HCT116 (cell line): ENCODE measurements at regions not wholly inside any gene's neighbourhood (a gene's known extent, or its start where the extent isn't known, plus 50 kb on each side); places are given as distances from the start of the nearest gene placed in this dataset.

ENCODE experiments used
- ATAC-seq: fragments of 200-7000 bp; cut with Tn5 transposase; 2 replicates; pipeline ENCODE4 v1.9.1; 2020; ENCODE audit warnings: mild to moderate bottlenecking, moderate library complexity
- BruUV-seq: library from RNA; stranded (reverse); fragments of 400-500 nt; replicated peaks from 2 replicates; lab custom pipeline; 2021; lab: Mats Ljungman, UMichigan
- CTCF ChIA-PET: fragments of 300-600 bp; sonication (Branson Sonifier 250); formaldehyde crosslinking; loops from one replicate; lab custom pipeline; 2021; ENCODE audit warnings: antibody characterized with exemption; lab: Charles Lee
- POLR2A ChIA-PET: fragments of 300-600, 350-600 bp; sonication (Branson Sonifier 250); formaldehyde crosslinking; loops from one replicate; lab custom pipeline; 2021; ENCODE audit warnings: antibody characterized with exemption; lab: Charles Lee
- RAD21 ChIA-PET, 2 experiments: fragments of 300-600 bp; sonication (Branson Sonifier 250); formaldehyde crosslinking; loops; one replicate each; lab custom pipeline; 2023; ENCODE audit warnings: low total read pairs in 2 of 2; ENCODE audit not compliant: uncharacterized antibody in 2 of 2, unreplicated experiment in 2 of 2, low non-redundant PET in 1 of 2; lab: Charles Lee
- DNase-seq: peaks from one replicate; pipeline ENCODE4 v3.0.0-alpha.2; 2010; ENCODE audit warnings: low read depth, low spot score
- H2AFZ ChIP-seq: fragments of 200-600 bp; shearing (Covaris generic), sonication (generic); 2 replicates; pipeline ENCODE4 v1.6.1; 2017; ENCODE audit warnings: low read depth, mixed run types, mixed read lengths, antibody characterized with exemption, low read length; ENCODE audit not compliant: poor library complexity, severe bottlenecking
- H3K27ac ChIP-seq: 2 replicates; pipeline ENCODE4 v1.5.1; 2012; ENCODE audit warnings: low read depth, low read length
- H3K27me3 ChIP-seq: fragments of 200-600 bp; sonication (generic); 2 replicates; pipeline ENCODE4 v1.6.1; 2016; ENCODE audit warnings: mixed run types, low read length, mixed read lengths; ENCODE audit not compliant: insufficient read depth
- H3K36me3 ChIP-seq, 2 experiments: fragments of 200-500 bp in 1 of 2; fragments of 200-600 bp in 1 of 2; sonication (Bioruptor generic) in 1 of 2; sonication (generic) in 1 of 2; 2 replicates each; pipeline versions ENCODE4 v1.5.1 to v1.6.1; 2014 to 2016; ENCODE audit warnings: low read length in 2 of 2, inconsistent platforms in 1 of 2, mixed read lengths in 1 of 2, mixed run types in 1 of 2; ENCODE audit not compliant: insufficient read depth in 2 of 2, control insufficient read depth in 1 of 2
- H3K4me1 ChIP-seq, 2 experiments: fragments of 200-600 bp in 1 of 2; sonication (generic) in 1 of 2; 2 replicates each; pipeline versions ENCODE4 v1.5.1 to v1.6.1; 2012 to 2017; ENCODE audit warnings: low read length in 2 of 2, inconsistent platforms in 1 of 2, mild to moderate bottlenecking in 1 of 2, mixed read lengths in 1 of 2, mixed run types in 1 of 2, moderate library complexity in 1 of 2; ENCODE audit not compliant: insufficient read depth in 2 of 2, control insufficient read depth in 1 of 2
- H3K4me2 ChIP-seq: fragments of 200-600 bp; sonication (generic); 2 replicates; pipeline ENCODE4 v1.6.1; 2017; ENCODE audit warnings: mixed run types, low read length, mixed read lengths
- H3K4me3 ChIP-seq, 2 experiments: fragments of 200-600 bp in 1 of 2; sonication (generic) in 1 of 2; replicated peaks in 1 of 2; 2 replicates each; pipeline ENCODE4 v1.5.1; 2011 to 2016; ENCODE audit warnings: low read length in 2 of 2, control low read depth in 1 of 2, low read depth in 1 of 2, mild to moderate bottlenecking in 1 of 2, mixed read lengths in 1 of 2, mixed run types in 1 of 2
- H3K79me2 ChIP-seq: fragments of 200-600 bp; sonication (generic); 2 replicates; pipeline ENCODE4 v1.6.1; 2017; ENCODE audit warnings: mild to moderate bottlenecking, mixed run types, low read length, moderate library complexity, mixed read lengths; ENCODE audit not compliant: insufficient read depth
- H3K9ac ChIP-seq: fragments of 200-600 bp; sonication (generic); 2 replicates; pipeline ENCODE4 v1.6.1; 2016; ENCODE audit warnings: low read length, mixed read lengths
- H3K9me2 ChIP-seq: fragments of 200-600 bp; sonication (generic), shearing (Covaris generic); 2 replicates; pipeline ENCODE4 v1.6.1; 2017; ENCODE audit warnings: mixed run types, mild to moderate bottlenecking, moderate library complexity; ENCODE audit not compliant: insufficient read depth
- H3K9me3 ChIP-seq, 2 experiments: fragments of 200-500 bp in 1 of 2; fragments of 200-600 bp in 1 of 2; sonication (Bioruptor generic) in 1 of 2; sonication (generic) in 1 of 2; 2 replicates each; pipeline ENCODE4 v1.6.1; 2014 to 2017; ENCODE audit warnings: low read length in 2 of 2, mixed read lengths in 2 of 2, inconsistent platforms in 1 of 2, low read depth in 1 of 2, mild to moderate bottlenecking in 1 of 2, mixed run types in 1 of 2, moderate library complexity in 1 of 2; ENCODE audit not compliant: control insufficient read depth in 1 of 2, insufficient read depth in 1 of 2
- H4K20me1 ChIP-seq: fragments of 200-600 bp; sonication (generic), shearing (Covaris generic); 2 replicates; pipeline ENCODE4 v1.6.1; 2017; ENCODE audit warnings: mixed run types, mild to moderate bottlenecking, moderate library complexity; ENCODE audit not compliant: insufficient read depth
- CEBPB ChIP-seq: IDR thresholded peaks from 2 replicates; pipeline ENCODE4 v1.6.1; 2012; ENCODE audit warnings: low read depth
- EZH2 ChIP-seq: fragments of 200-600 bp; sonication (generic); IDR thresholded peaks from 2 replicates; pipeline ENCODE4 v1.6.1; 2017; ENCODE audit warnings: antibody characterized with exemption, mixed run types
- EZH2phosphoT487 ChIP-seq: fragments of 200-600 bp; IDR thresholded peaks from 2 replicates; pipeline ENCODE4 v1.6.1; 2018; ENCODE audit warnings: antibody characterized with exemption, borderline replicate concordance
- FOSL1 ChIP-seq: IDR thresholded peaks from 2 replicates; pipeline ENCODE4 v1.6.1; 2012; ENCODE audit warnings: low read depth
- MAX ChIP-seq: IDR thresholded peaks from 2 replicates; pipeline ENCODE4 v1.6.1; 2012
- SIN3A ChIP-seq: IDR thresholded peaks from 2 replicates; pipeline ENCODE4 v1.6.1; 2012; ENCODE audit warnings: low read depth
- TCF7L2 ChIP-seq: IDR thresholded peaks from 2 replicates; pipeline ENCODE4 v1.7.0; 2011; ENCODE audit warnings: borderline replicate concordance, inconsistent platforms; ENCODE audit not compliant: insufficient read depth, insufficient read length; ENCODE audit errors: extremely low read depth
- YY1 ChIP-seq: IDR thresholded peaks from 2 replicates; pipeline ENCODE4 v1.6.1; 2011; ENCODE audit warnings: low read length, low read depth, moderate library complexity, mild to moderate bottlenecking; ENCODE audit not compliant: insufficient replicate concordance; ENCODE audit errors: extremely low read depth
- ZNF274 ChIP-seq: fragments of 200-500 bp; sonication (Bioruptor generic); IDR thresholded peaks from 2 replicates; pipeline ENCODE4 v1.6.1; 2014; ENCODE audit warnings: mild to moderate bottlenecking, low read depth, low read length, inconsistent platforms
- intact Hi-C: fragments of 100-400 bp; cut with micrococcal nuclease; formaldehyde crosslinking; loops from 2 replicates; pipeline ENCODE4 v1.10.0; 2022
- TF ChIP-seq, protein P1 (sequence below): IDR thresholded peaks from 2 replicates; pipeline ENCODE4 v1.6.1; 2012; ENCODE audit warnings: low read depth
- TF ChIP-seq, protein P2 (sequence below), 3 experiments: fragments of 200-600 bp in 1 of 3; sonication (generic) in 1 of 3; IDR thresholded peaks in 2 of 3; conservative IDR thresholded peaks in 1 of 3; 2 replicates each; pipeline ENCODE4 v1.5.1; 2012 to 2017; ENCODE audit warnings: low read depth in 2 of 3, low read length in 2 of 3, antibody characterized with exemption in 1 of 3, borderline replicate concordance in 1 of 3, control low read depth in 1 of 3, mild to moderate bottlenecking in 1 of 3, mixed read lengths in 1 of 3, mixed run types in 1 of 3, moderate library complexity in 1 of 3; ENCODE audit not compliant: insufficient read depth in 1 of 3

GRCh38 chr2:136244536-136244885 is 126.6 kb upstream of the CXCR4 start:
- H3K79me2 ChIP-seq, result no peaks in the 10 kb centered on the region
- H3K9ac ChIP-seq, result no peak overlapping the region

GRCh38 chr2:136243638-136244535 is 125.9 kb upstream of the CXCR4 start:
- Histone ChIP-seq H3K4me2 (no peak overlapping the region), H3K27ac (no peak overlapping the region), H3K4me3 (no peak overlapping the region), H2AFZ (no peak overlapping the region), H3K4me1 (peaks cover 15 to 48% of the 10 kb centered on the region in 2 experiments; a peak in 3 of 4 replicates), H3K9me3 (no peaks in the 10 kb centered on the region), H3K36me3 (no peaks in the 10 kb centered on the region), H4K20me1 (no peaks in the 10 kb centered on the region), H3K9ac (no peak overlapping the region), H3K27me3 (no peaks in the 10 kb centered on the region), H3K9me2 (no peaks in the 10 kb centered on the region), H3K79me2 (no peaks in the 10 kb centered on the region)
- ChIA-PET RAD21 (no interaction called here), POLR2A (no interaction called here), CTCF (no interaction called here)
- intact Hi-C loops, result no loop called here
- DNase-seq (no peak), ATAC-seq (no peak)
- BruUV-seq, result no TSS peak
- TF ChIP-seq YY1, result no peak
- TF ChIP-seq TCF7L2, result no peak
- no peak for TF ChIP-seq FOSL1
- TF ChIP-seq, protein P1, sequence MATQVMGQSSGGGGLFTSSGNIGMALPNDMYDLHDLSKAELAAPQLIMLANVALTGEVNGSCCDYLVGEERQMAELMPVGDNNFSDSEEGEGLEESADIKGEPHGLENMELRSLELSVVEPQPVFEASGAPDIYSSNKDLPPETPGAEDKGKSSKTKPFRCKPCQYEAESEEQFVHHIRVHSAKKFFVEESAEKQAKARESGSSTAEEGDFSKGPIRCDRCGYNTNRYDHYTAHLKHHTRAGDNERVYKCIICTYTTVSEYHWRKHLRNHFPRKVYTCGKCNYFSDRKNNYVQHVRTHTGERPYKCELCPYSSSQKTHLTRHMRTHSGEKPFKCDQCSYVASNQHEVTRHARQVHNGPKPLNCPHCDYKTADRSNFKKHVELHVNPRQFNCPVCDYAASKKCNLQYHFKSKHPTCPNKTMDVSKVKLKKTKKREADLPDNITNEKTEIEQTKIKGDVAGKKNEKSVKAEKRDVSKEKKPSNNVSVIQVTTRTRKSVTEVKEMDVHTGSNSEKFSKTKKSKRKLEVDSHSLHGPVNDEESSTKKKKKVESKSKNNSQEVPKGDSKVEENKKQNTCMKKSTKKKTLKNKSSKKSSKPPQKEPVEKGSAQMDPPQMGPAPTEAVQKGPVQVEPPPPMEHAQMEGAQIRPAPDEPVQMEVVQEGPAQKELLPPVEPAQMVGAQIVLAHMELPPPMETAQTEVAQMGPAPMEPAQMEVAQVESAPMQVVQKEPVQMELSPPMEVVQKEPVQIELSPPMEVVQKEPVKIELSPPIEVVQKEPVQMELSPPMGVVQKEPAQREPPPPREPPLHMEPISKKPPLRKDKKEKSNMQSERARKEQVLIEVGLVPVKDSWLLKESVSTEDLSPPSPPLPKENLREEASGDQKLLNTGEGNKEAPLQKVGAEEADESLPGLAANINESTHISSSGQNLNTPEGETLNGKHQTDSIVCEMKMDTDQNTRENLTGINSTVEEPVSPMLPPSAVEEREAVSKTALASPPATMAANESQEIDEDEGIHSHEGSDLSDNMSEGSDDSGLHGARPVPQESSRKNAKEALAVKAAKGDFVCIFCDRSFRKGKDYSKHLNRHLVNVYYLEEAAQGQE, result no peak
- TF ChIP-seq SIN3A, result no peak
- no peak for TF ChIP-seq EZH2phosphoT487
- TF ChIP-seq EZH2, result no peak
- TF ChIP-seq, protein P2, sequence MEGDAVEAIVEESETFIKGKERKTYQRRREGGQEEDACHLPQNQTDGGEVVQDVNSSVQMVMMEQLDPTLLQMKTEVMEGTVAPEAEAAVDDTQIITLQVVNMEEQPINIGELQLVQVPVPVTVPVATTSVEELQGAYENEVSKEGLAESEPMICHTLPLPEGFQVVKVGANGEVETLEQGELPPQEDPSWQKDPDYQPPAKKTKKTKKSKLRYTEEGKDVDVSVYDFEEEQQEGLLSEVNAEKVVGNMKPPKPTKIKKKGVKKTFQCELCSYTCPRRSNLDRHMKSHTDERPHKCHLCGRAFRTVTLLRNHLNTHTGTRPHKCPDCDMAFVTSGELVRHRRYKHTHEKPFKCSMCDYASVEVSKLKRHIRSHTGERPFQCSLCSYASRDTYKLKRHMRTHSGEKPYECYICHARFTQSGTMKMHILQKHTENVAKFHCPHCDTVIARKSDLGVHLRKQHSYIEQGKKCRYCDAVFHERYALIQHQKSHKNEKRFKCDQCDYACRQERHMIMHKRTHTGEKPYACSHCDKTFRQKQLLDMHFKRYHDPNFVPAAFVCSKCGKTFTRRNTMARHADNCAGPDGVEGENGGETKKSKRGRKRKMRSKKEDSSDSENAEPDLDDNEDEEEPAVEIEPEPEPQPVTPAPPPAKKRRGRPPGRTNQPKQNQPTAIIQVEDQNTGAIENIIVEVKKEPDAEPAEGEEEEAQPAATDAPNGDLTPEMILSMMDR (IDR thresholded peaks at IDR 0.05 in 2 of 3, conservative IDR thresholded peaks at IDR 0.05 in 1 of 3; ENCODE audit: borderline replicate concordance in 1 of 3, insufficient read depth in 1 of 3, low read depth in 2 of 3, low read length in 2 of 3), result no peak
- TF ChIP-seq CEBPB, result no peak

More at GRCh38 chr2:136244536-136244885, 126.6 kb upstream of the CXCR4 start:
- DNase-seq, result no peak
- no peak for ATAC-seq
- TF ChIP-seq ZNF274 (no peak), MAX (peak; percentile 32; the same call in 1 of the 2 replicates)
- RAD21 ChIA-PET, result no interaction called here
- no peak overlapping the region for H3K4me3 ChIP-seq
- CTCF ChIA-PET, result no interaction called here
- H3K27me3 ChIP-seq, result no peaks in the 10 kb centered on the region
- no peak overlapping the region for H3K4me2 ChIP-seq
- intact Hi-C loops, result no loop called here
- POLR2A ChIA-PET, result no interaction called here
- no peaks in the 10 kb centered on the region for H3K9me3 ChIP-seq
- H3K36me3 ChIP-seq, result no peaks in the 10 kb centered on the region
- no peak overlapping the region for H3K27ac ChIP-seq
- no TSS peak for BruUV-seq
- H2AFZ ChIP-seq, result no peak overlapping the region
- peaks cover 15 to 42% of the 10 kb centered on the region in 2 experiments; a peak in 3 of 4 replicates for H3K4me1 ChIP-seq
- no peaks in the 10 kb centered on the region for H4K20me1 ChIP-seq
- H3K9me2 ChIP-seq, result no peaks in the 10 kb centered on the region
